ENCODE measurements at regions not wholly inside any gene's neighbourhood (a gene's known extent, or its start where the extent isn't known, plus 50 kb on each side); places are given as distances from the start of the nearest gene placed in this dataset.
"Not testable (repeated sequence)": the region's sequence is repeated elsewhere in the genome, so short reads cannot be mapped to it uniquely, and the experiment has no call there.

DNA sequence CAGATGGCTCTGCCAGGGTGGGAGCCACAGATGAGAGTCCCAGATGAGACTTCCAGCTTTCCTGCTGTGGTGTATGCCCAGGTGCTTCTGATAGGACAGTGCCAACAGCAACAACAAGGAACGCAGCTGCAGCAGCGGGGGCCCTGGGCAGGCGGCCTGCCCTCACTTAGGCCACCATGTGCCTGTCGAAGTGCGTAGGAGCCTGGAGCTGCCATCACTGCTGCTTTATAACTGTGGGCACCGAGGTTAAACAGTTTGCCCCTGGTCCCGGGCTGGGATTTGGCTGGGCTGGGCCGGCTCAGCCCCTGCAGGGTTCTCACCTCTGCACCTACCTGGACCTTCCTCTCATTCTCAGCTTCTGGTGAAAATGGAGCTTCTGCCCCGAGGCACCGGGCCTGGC is 54.4 kb upstream of the LRPAP1 start:
- DNase-seq = not testable (repeated sequence)

DNA sequence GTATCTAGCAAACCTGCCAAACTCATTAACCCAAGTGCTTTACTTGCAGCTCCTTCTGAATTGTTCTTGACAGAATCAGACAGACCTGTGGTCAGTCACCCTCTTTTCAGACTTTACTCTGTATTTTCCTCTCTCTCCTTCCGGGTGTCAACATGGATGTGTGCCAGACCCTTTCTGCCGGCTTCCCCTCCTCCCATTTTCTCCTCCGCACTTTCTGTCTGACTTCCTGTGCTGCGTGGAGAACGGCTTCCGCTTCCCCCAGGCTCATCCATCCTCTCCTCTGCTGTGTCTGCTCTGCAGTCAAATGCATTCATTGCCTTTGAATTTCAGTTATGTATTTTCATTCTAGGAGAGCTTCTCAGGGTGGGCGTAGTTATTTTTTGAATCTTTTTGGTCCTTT is 53.3 kb upstream of the LRPAP1 start:
- not testable (repeated sequence) for DNase-seq

DNA sequence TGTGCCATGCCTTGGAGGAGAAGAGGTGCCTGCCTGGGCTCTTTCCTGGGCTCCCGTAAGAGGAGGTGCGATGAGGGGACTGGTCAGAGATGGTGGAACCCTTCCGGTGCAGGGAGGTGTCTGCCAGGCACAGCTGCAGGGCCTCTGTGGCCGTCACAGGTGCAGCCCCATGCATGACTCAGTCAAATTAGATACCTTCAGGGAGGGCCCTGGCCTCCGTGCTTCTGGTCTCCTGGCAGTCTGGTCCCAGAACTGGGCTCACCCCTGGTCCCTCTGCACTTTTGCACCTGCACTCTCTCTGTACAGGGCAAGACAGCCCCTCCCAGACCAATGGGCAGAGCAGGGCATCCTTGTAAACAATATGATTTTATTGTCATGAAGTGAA is 49.9 kb upstream of the LRPAP1 start:
- DNase-seq = no peak
